ENCODE measurements at regions not wholly inside any gene's neighbourhood (a gene's known extent, or its start where the extent isn't known, plus 50 kb on each side); places are given as distances from the start of the nearest gene placed in this dataset.

DNA sequence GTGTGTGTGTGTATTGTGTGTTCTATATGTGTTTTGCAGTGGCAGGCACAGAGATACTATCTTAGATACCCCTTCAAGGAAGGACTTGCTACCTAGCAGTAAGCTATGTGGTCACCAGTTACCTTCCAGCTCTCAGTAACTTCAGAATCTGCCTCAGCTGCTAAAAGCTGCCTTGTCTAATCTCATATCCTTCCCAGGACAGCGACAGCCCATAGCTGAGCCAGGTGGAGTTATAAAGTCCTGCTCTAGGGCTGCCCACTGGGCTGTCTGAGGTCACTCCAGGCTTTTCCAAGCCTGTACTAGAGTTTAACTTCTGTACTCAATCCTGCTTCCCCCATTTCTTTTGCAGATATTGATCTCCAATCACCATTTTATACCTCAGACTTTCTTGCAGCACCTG lies 942.6 kb downstream of the GALC start:
- TF ChIP-seq CTCF (IDR thresholded peaks at IDR 0.05) (no peak), EZH2 (IDR thresholded peaks at IDR 0.05) (no peak)

All from neural progenitor cell (in vitro differentiated cells).